Liver (tissue), 8 donors: ENCODE measurements at regions not wholly inside any gene's neighbourhood (a gene's known extent, or its start where the extent isn't known, plus 50 kb on each side); places are given as distances from the start of the nearest gene placed in this dataset.

ENCODE experiments used
- DNase-seq: peaks from one replicate; pipeline ENCODE4 v3.0.0-alpha.2; 2017; ENCODE audit warnings: low spot score
- H3K27ac ChIP-seq, 2 donors: one replicate each; pipeline ENCODE4 v1.7.0; 2013; ENCODE audit warnings: inconsistent platforms in 2 of 2, low read length in 2 of 2, control low read depth in 1 of 2, low read depth in 1 of 2, mild to moderate bottlenecking in 1 of 2
- H3K27me3 ChIP-seq, 4 donors: one replicate each; pipeline versions ENCODE4 v1.6.1 to v1.7.0; 2013; ENCODE audit warnings: low read length in 3 of 4, inconsistent platforms in 1 of 4, mild to moderate bottlenecking in 1 of 4, moderate library complexity in 1 of 4; ENCODE audit not compliant: control insufficient read depth in 4 of 4, insufficient read depth in 4 of 4
- H3K36me3 ChIP-seq, 4 donors: one replicate each; pipeline versions ENCODE4 v1.6.1 to v1.7.0; 2013; ENCODE audit warnings: low read length in 3 of 4, mild to moderate bottlenecking in 3 of 4, low read depth in 1 of 4, moderate library complexity in 1 of 4; ENCODE audit not compliant: control insufficient read depth in 4 of 4, insufficient read depth in 3 of 4
- H3K4me1 ChIP-seq, 4 donors: one replicate each; pipeline versions ENCODE4 v1.6.1 to v1.7.0; 2013; ENCODE audit warnings: low read length in 3 of 4, mild to moderate bottlenecking in 3 of 4, moderate library complexity in 1 of 4; ENCODE audit not compliant: control insufficient read depth in 4 of 4, insufficient read depth in 4 of 4
- H3K4me3 ChIP-seq, 3 donors: one replicate each; pipeline versions ENCODE4 v1.6.1 to v1.7.0; 2013; ENCODE audit warnings: low read length in 3 of 3, control low read depth in 1 of 3, low read depth in 1 of 3, mild to moderate bottlenecking in 1 of 3
- H3K9ac ChIP-seq, 2 donors: one replicate each; pipeline ENCODE4 v1.7.0; 2013; ENCODE audit warnings: low read length in 2 of 2, mild to moderate bottlenecking in 2 of 2, moderate library complexity in 2 of 2, control low read depth in 1 of 2, low read depth in 1 of 2
- H3K9me3 ChIP-seq, 4 donors: one replicate each; pipeline versions ENCODE4 v1.6.1 to v1.7.0; 2013; ENCODE audit warnings: low read length in 3 of 4; ENCODE audit not compliant: control insufficient read depth in 4 of 4
- CTCF ChIP-seq: fragments of 150-350 bp; IDR thresholded peaks from 2 replicates; pipeline ENCODE4 v1.5.1; 2017; ENCODE audit warnings: improper control_type of control experiment, low read depth, low read length; ENCODE audit not compliant: missing input control
- EGR1 ChIP-seq, 2 donors: IDR thresholded peaks; 2 replicates each; pipeline ENCODE4 v1.6.1; 2016 to 2018; ENCODE audit warnings: antibody characterized with exemption in 2 of 2, low read depth in 2 of 2
- FOXA1 ChIP-seq: IDR thresholded peaks from 2 replicates; pipeline ENCODE4 v1.6.1; 2016; ENCODE audit warnings: antibody characterized with exemption
- FOXA2 ChIP-seq: IDR thresholded peaks from 2 replicates; pipeline ENCODE4 v1.6.1; 2016; ENCODE audit warnings: antibody characterized with exemption
- HNF4A ChIP-seq, 2 donors: conservative IDR thresholded peaks; 2 replicates each; pipeline ENCODE4 v1.6.1; 2016; ENCODE audit warnings: antibody characterized with exemption in 2 of 2, mild to moderate bottlenecking in 2 of 2
- JUND ChIP-seq, 2 donors: IDR thresholded peaks; 2 replicates each; pipeline ENCODE4 v1.6.1; 2016; ENCODE audit warnings: antibody characterized with exemption in 2 of 2
- MAX ChIP-seq: IDR thresholded peaks from 2 replicates; pipeline ENCODE4 v1.6.1; 2016; ENCODE audit warnings: antibody characterized with exemption
- NR2F2 ChIP-seq: IDR thresholded peaks from 2 replicates; pipeline ENCODE4 v1.6.1; 2016; ENCODE audit warnings: antibody characterized with exemption
- RAD21 ChIP-seq, 2 donors: IDR thresholded peaks; 2 replicates each; pipeline ENCODE4 v1.6.1; 2016; ENCODE audit warnings: antibody characterized with exemption in 2 of 2, mild to moderate bottlenecking in 2 of 2
- REST ChIP-seq: IDR thresholded peaks from 2 replicates; pipeline ENCODE4 v1.6.1; 2016; ENCODE audit warnings: antibody characterized with exemption, mild to moderate bottlenecking
- TAF1 ChIP-seq: conservative IDR thresholded peaks from 2 replicates; pipeline ENCODE4 v1.6.1; 2016; ENCODE audit warnings: antibody characterized with exemption, mild to moderate bottlenecking
- YY1 ChIP-seq: IDR thresholded peaks from 2 replicates; pipeline ENCODE4 v1.6.1; 2016; ENCODE audit warnings: antibody characterized with exemption, mild to moderate bottlenecking
- WGBS: extraction: QIAGEN DNeasy Blood & Tissue Kit; methylation state at CpG from one replicate; pipeline ENCODE4 v1.1.7; 2013; 5-methylcytosine and 5-hydroxymethylcytosine counted together
- TF ChIP-seq, protein P1 (sequence below): IDR thresholded peaks from 2 replicates; pipeline ENCODE4 v1.6.1; 2016; ENCODE audit warnings: antibody characterized with exemption
- TF ChIP-seq, protein P2 (sequence below): IDR thresholded peaks from 2 replicates; pipeline ENCODE4 v1.6.1; 2016; ENCODE audit warnings: antibody characterized with exemption
- donor health status: healthy.
- donor health status: healthy.
- donor health status: healthy.
- donor health status: healthy.
- donor health status: healthy.

DNA sequence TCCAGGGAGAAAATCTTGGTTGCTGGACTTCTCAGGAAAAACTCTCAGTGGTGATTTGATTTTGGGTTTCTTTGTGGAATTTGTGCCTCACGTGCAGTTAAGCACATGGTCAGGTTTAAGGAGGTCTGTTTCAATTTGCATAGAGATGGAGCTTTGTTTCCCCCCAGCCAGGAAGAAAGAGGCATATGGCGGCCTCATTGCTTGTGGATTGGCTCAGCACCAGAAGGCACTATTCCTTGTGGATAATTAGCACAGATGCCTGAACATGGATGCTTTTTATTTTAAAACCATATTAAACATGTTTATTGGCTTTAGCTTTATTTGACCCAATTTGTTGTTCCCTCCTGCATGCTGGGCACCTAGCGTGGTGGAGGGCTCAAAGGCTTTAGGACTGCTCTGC lies 125.1 kb upstream of the RGMA start:
- H3K27me3 ChIP-seq, result no peaks in the 10 kb centered on the region
- H3K36me3 ChIP-seq, result no peaks in the 10 kb centered on the region
- H3K9me3 ChIP-seq, result peaks cover 0 to 3% (median 0%) of the 10 kb centered on the region in 4 donors
- TF ChIP-seq FOXA1 (no peak), HNF4A (conservative IDR thresholded peaks at IDR 0.05) (no peak)
- no peaks in the 10 kb centered on the region for H3K4me1 ChIP-seq
- no peak overlapping the region for H3K27ac ChIP-seq
- H3K4me3 ChIP-seq, result no peak overlapping the region
- 82% methylated on average over 3 of the region's 3 CpGs for WGBS
- DNase-seq, result no peak
- no peak overlapping the region for H3K9ac ChIP-seq

- Histone ChIP-seq H3K27me3 (no peaks in the 10 kb centered on the region), H3K9me3 (peaks cover 0 to 3% (median 0%) of the 10 kb centered on the region in 4 donors), H3K4me3 (no peak overlapping the region), H3K27ac (no peak overlapping the region), H3K36me3 (no peaks in the 10 kb centered on the region), H3K9ac (no peak overlapping the region), H3K4me1 (no peaks in the 10 kb centered on the region)
- DNase-seq, result no peak
- TF ChIP-seq, protein P1, sequence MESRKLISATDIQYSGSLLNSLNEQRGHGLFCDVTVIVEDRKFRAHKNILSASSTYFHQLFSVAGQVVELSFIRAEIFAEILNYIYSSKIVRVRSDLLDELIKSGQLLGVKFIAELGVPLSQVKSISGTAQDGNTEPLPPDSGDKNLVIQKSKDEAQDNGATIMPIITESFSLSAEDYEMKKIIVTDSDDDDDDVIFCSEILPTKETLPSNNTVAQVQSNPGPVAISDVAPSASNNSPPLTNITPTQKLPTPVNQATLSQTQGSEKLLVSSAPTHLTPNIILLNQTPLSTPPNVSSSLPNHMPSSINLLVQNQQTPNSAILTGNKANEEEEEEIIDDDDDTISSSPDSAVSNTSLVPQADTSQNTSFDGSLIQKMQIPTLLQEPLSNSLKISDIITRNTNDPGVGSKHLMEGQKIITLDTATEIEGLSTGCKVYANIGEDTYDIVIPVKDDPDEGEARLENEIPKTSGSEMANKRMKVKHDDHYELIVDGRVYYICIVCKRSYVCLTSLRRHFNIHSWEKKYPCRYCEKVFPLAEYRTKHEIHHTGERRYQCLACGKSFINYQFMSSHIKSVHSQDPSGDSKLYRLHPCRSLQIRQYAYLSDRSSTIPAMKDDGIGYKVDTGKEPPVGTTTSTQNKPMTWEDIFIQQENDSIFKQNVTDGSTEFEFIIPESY, result no peak
- 73% methylated on average over 5 of the region's 5 CpGs for WGBS
Measured at GRCh38 chr15:93213281-93213680, 124.3 kb upstream of the RGMA start.

DNA sequence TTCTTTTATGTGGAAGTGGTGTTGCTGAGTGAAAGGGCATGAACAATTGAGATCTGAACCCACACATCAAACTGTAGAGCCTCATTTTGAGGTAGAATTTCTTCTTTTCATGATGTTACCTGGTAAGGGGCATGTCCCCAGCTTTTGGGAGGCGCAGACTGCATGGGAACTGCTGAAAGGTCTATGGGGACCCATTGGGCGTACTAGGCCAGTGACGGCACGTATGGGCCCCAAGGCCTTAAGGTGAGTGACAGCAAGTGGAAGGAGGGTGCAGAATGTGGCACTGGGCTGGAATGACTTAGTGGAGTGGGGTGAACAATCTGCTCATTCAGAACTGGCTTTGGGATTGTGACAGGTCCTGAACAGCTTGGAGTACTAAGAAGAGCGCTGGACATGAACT lies 123.6 kb upstream of the RGMA start:
- Histone ChIP-seq H3K27ac (no peak overlapping the region), H3K4me1 (no peaks in the 10 kb centered on the region), H3K36me3 (no peaks in the 10 kb centered on the region), H3K4me3 (no peak overlapping the region), H3K9me3 (peaks cover 0 to 3% (median 0%) of the 10 kb centered on the region in 4 donors), H3K9ac (no peak overlapping the region), H3K27me3 (no peaks in the 10 kb centered on the region)
- 91% methylated on average over 5 of the region's 5 CpGs for WGBS
- DNase-seq, result no peak
- TF ChIP-seq TAF1 (no peak), CTCF (no peak), FOXA2 (no peak), JUND (IDR thresholded peaks at IDR 0.05) (no peak), NR2F2 (no peak), MAX (no peak), RAD21 (IDR thresholded peaks at IDR 0.05) (no peak)

- H3K4me3 ChIP-seq, result no peak overlapping the region
- no peaks in the 10 kb centered on the region for H3K36me3 ChIP-seq
- no peak overlapping the region for H3K9ac ChIP-seq
- DNase-seq, result no peak
- peaks cover 0 to 3% (median 0%) of the 10 kb centered on the region in 4 donors for H3K9me3 ChIP-seq
- H3K27ac ChIP-seq, result no peak overlapping the region
- H3K27me3 ChIP-seq, result no peaks in the 10 kb centered on the region
- WGBS, result 69% methylated on average over 5 of the region's 5 CpGs
- H3K4me1 ChIP-seq, result no peaks in the 10 kb centered on the region
- TF ChIP-seq CTCF (no peak), EGR1 (IDR thresholded peaks at IDR 0.05; ENCODE audit: low read depth in 2 of 2) (no peak), MAX (no peak), RAD21 (IDR thresholded peaks at IDR 0.05) (no peak), REST (no peak), NR2F2 (no peak), YY1 (no peak)
- TF ChIP-seq, protein P2, sequence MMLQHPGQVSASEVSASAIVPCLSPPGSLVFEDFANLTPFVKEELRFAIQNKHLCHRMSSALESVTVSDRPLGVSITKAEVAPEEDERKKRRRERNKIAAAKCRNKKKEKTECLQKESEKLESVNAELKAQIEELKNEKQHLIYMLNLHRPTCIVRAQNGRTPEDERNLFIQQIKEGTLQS, result no peak
Measured at GRCh38 chr15:93210995-93211394, 122.0 kb upstream of the RGMA start.
